OCI-LY1 (cell line): ENCODE measurements at regions not wholly inside any gene's neighbourhood (a gene's known extent, or its start where the extent isn't known, plus 50 kb on each side); places are given as distances from the start of the nearest gene placed in this dataset.

Source experiments
- H2AFZ ChIP-seq: fragments of 200-600 bp; sonication (generic), shearing (Covaris generic); 2 replicates; pipeline ENCODE4 v1.6.0; 2014; ENCODE audit warnings: antibody characterized with exemption, mild to moderate bottlenecking, low read length
- H3F3A ChIP-seq: fragments of 200-600 bp; sonication (generic), shearing (Covaris generic); 2 replicates; pipeline ENCODE4 v1.6.0; 2014; ENCODE audit warnings: mild to moderate bottlenecking, antibody characterized with exemption, low read length, moderate library complexity; ENCODE audit not compliant: insufficient read depth
- H3K27ac ChIP-seq: fragments of 200-600 bp; sonication (generic); 2 replicates; pipeline ENCODE4 v1.5.1; 2014; ENCODE audit warnings: low read length, mixed run types, mild to moderate bottlenecking, low read depth; ENCODE audit not compliant: poor library complexity, severe bottlenecking
- H3K27me3 ChIP-seq: fragments of 200-600 bp; sonication (generic); 2 replicates; pipeline ENCODE4 v1.6.0; 2014; ENCODE audit warnings: antibody characterized with exemption, mild to moderate bottlenecking, low read length, moderate library complexity; ENCODE audit not compliant: insufficient read depth
- H3K36me3 ChIP-seq: fragments of 200-600 bp; sonication (generic); 2 replicates; pipeline ENCODE4 v1.6.1; 2014; ENCODE audit warnings: mild to moderate bottlenecking, antibody characterized with exemption, low read length, moderate library complexity, mixed read lengths; ENCODE audit not compliant: insufficient read depth
- H3K4me1 ChIP-seq: fragments of 200-600 bp; sonication (generic); 2 replicates; pipeline ENCODE4 v1.5.1; 2014; ENCODE audit warnings: mild to moderate bottlenecking, low read length, moderate library complexity; ENCODE audit not compliant: insufficient read depth, severe bottlenecking
- H3K4me2 ChIP-seq: fragments of 200-600 bp; sonication (generic), shearing (Covaris generic); 2 replicates; pipeline ENCODE4 v1.6.1; 2014; ENCODE audit warnings: low read length
- H3K4me3 ChIP-seq: fragments of 200-600 bp; sonication (generic); 2 replicates; pipeline ENCODE4 v1.5.1; 2014; ENCODE audit warnings: low read length, low read depth, mild to moderate bottlenecking, mixed read lengths; ENCODE audit not compliant: poor library complexity, severe bottlenecking
- H3K79me2 ChIP-seq: fragments of 200-600 bp; shearing (Covaris generic); 2 replicates; pipeline ENCODE4 v1.6.1; 2016; ENCODE audit warnings: mixed run types, low read length, mixed read lengths; ENCODE audit not compliant: insufficient read depth
- H3K9ac ChIP-seq: fragments of 200-600 bp; sonication (generic), shearing (Covaris generic); 2 replicates; pipeline ENCODE4 v1.6.1; 2014; ENCODE audit warnings: mild to moderate bottlenecking, low read length, mixed read lengths
- H3K9me2 ChIP-seq: fragments of 200-600 bp; sonication (generic), shearing (Covaris generic); 2 replicates; pipeline ENCODE4 v1.6.1; 2014; ENCODE audit warnings: low read depth, mild to moderate bottlenecking, low read length, mixed read lengths
- H3K9me3 ChIP-seq: fragments of 200-600 bp; shearing (Covaris generic); 2 replicates; pipeline ENCODE4 v1.6.1; 2014; ENCODE audit warnings: low read length, mixed read lengths
- H4K20me1 ChIP-seq: fragments of 200-600 bp; sonication (generic), shearing (Covaris generic); 2 replicates; pipeline ENCODE4 v1.6.0; 2016; ENCODE audit warnings: mild to moderate bottlenecking, low read length; ENCODE audit not compliant: insufficient read depth
- CTCF ChIP-seq: fragments of 200-600 bp; sonication (generic), shearing (Covaris generic); IDR thresholded peaks from 2 replicates; pipeline ENCODE4 v1.5.1; 2017; ENCODE audit warnings: mild to moderate bottlenecking, antibody characterized with exemption, low read length, moderate library complexity, mixed read lengths
- EZH2 ChIP-seq: fragments of 200-600 bp; sonication (generic), shearing (Covaris generic); IDR thresholded peaks from 2 replicates; pipeline ENCODE4 v1.8.0; 2017; ENCODE audit warnings: borderline replicate concordance, mixed run types, mild to moderate bottlenecking, antibody characterized with exemption, low read length, moderate library complexity, mixed read lengths

- Histone ChIP-seq H4K20me1 (no peaks in the 10 kb centered on the region), H3K27ac (no peak overlapping the region)
Measured at GRCh38 chr3:59605944-59606534, 556.2 kb upstream of the CFAP20DC start.

GRCh38 chr3:59605318-59605717 is 555.5 kb upstream of the CFAP20DC start:
- Histone ChIP-seq H3K27ac (no peak overlapping the region), H3K27me3 (no peaks in the 10 kb centered on the region), H3K4me1 (no peaks in the 10 kb centered on the region), H3K9me3 (no peaks in the 10 kb centered on the region), H3K79me2 (no peaks in the 10 kb centered on the region), H4K20me1 (no peaks in the 10 kb centered on the region), H3K4me3 (no peak overlapping the region), H3F3A (no peaks in the 10 kb centered on the region), H3K9me2 (no peaks in the 10 kb centered on the region), H3K4me2 (no peak overlapping the region), H2AFZ (no peak overlapping the region), H3K36me3 (no peaks in the 10 kb centered on the region), H3K9ac (no peak overlapping the region)
- TF ChIP-seq CTCF: no peak

More at GRCh38 chr3:59605944-59606534, 556.2 kb upstream of the CFAP20DC start:
- Histone ChIP-seq H2AFZ (no peak overlapping the region), H3K9ac (no peak overlapping the region), H3K9me3 (no peaks in the 10 kb centered on the region), H3K27me3 (no peaks in the 10 kb centered on the region), H3K4me1 (no peaks in the 10 kb centered on the region), H3K36me3 (no peaks in the 10 kb centered on the region), H3K9me2 (no peaks in the 10 kb centered on the region), H3K4me2 (no peak overlapping the region), H3K79me2 (no peaks in the 10 kb centered on the region), H3F3A (no peaks in the 10 kb centered on the region), H3K4me3 (no peak overlapping the region)
- TF ChIP-seq CTCF (no peak), EZH2 (no peak)

- Histone ChIP-seq H2AFZ (no peak overlapping the region), H3K9me2 (no peaks in the 10 kb centered on the region), H3K4me2 (no peak overlapping the region), H3K36me3 (no peaks in the 10 kb centered on the region), H3K79me2 (no peaks in the 10 kb centered on the region), H3F3A (no peaks in the 10 kb centered on the region), H3K27me3 (no peaks in the 10 kb centered on the region), H3K9me3 (no peaks in the 10 kb centered on the region), H4K20me1 (no peaks in the 10 kb centered on the region), H3K9ac (no peak overlapping the region), H3K27ac (no peak overlapping the region), H3K4me3 (no peak overlapping the region), H3K4me1 (no peaks in the 10 kb centered on the region)
- TF ChIP-seq EZH2 (no peak), CTCF (no peak)
Measured at GRCh38 chr3:59601486-59601885, 551.7 kb upstream of the CFAP20DC start.
